HepG2 (cell line): ENCODE measurements at regions not wholly inside any gene's neighbourhood (a gene's known extent, or its start where the extent isn't known, plus 50 kb on each side); places are given as distances from the start of the nearest gene placed in this dataset.

Experiments
- ATAC-seq: fragments of 200-7000 bp; cut with Tn5 transposase; 3 replicates; pipeline ENCODE4 v1.9.1; 2020; ENCODE audit warnings: mild to moderate bottlenecking, moderate library complexity
- BruUV-seq: library from RNA; stranded (reverse); fragments of 400-500 nt; replicated peaks from 2 replicates; lab custom pipeline; 2021; lab: Mats Ljungman, UMichigan
- CTCF ChIA-PET: fragments of 300-600 bp; formaldehyde crosslinking; extraction: SDS; loops from one replicate; lab custom pipeline; 2021; ENCODE audit warnings: low total read pairs, inconsistent platforms, low intra/inter-chr PET ratio; lab: Yijun Ruan, JAX
- POLR2A ChIA-PET: fragments of 350-600 bp; sonication (Branson Sonifier 250); formaldehyde crosslinking; loops from one replicate; lab custom pipeline; 2020; ENCODE audit warnings: antibody characterized with exemption, inconsistent platforms; lab: Yijun Ruan, JAX
- DNase-seq: peaks from one replicate; pipeline ENCODE4 v3.0.0-alpha.2; 2015; ENCODE audit warnings: low spot score
- FAIRE-seq: peaks from 3 replicates; lab custom pipeline; 2011; peaks lifted over from hg19 to GRCh38; lab: Jason Lieb, UNC
- H2AFZ ChIP-seq: one replicate; pipeline ENCODE4 v1.6.1; 2011; ENCODE audit warnings: low read length, inconsistent platforms
- H3K27ac ChIP-seq: fragments of 300-600 bp; 3 replicates; pipeline ENCODE4 v1.8.0; 2011; ENCODE audit warnings: mixed run types, mild to moderate bottlenecking, mixed read lengths, low read length, inconsistent platforms; ENCODE audit not compliant: insufficient read depth; ENCODE audit errors: extremely low read length
- H3K27me3 ChIP-seq, 2 experiments: fragments of 200-600 bp in 1 of 2; 2 replicates in 1 of 2; 3 replicates in 1 of 2; pipeline versions ENCODE4 v1.6.0 to v1.8.0; 2011; ENCODE audit warnings: low read length in 2 of 2, mild to moderate bottlenecking in 2 of 2, moderate library complexity in 2 of 2, inconsistent platforms in 1 of 2; ENCODE audit not compliant: insufficient read depth in 2 of 2, control insufficient read depth in 1 of 2
- H3K36me3 ChIP-seq, 2 experiments: fragments of 200-600 bp in 1 of 2; replicated peaks in 1 of 2; 2 replicates in 1 of 2; 3 replicates in 1 of 2; pipeline versions ENCODE4 v1.5.1 to v1.8.0; 2011; ENCODE audit warnings: low read length in 2 of 2, inconsistent platforms in 1 of 2; ENCODE audit not compliant: insufficient read depth in 2 of 2, control insufficient read depth in 1 of 2
- H3K4me1 ChIP-seq: 2 replicates; pipeline ENCODE4 v1.5.1; 2012; ENCODE audit warnings: low read length, inconsistent platforms; ENCODE audit not compliant: insufficient read depth
- H3K4me2 ChIP-seq: 2 replicates; pipeline ENCODE4 v1.6.0; 2011; ENCODE audit warnings: low read depth, low read length, inconsistent platforms
- H3K4me3 ChIP-seq, 3 experiments: fragments of 200-600 bp in 1 of 3; sonication (generic), shearing (Covaris generic) in 1 of 3; replicated peaks in 1 of 3; 2 replicates each; pipeline ENCODE4 v1.5.1; 2011 to 2016; ENCODE audit warnings: low read length in 3 of 3, inconsistent platforms in 2 of 3, low read depth in 2 of 3, mild to moderate bottlenecking in 2 of 3, control low read depth in 1 of 3, mixed read lengths in 1 of 3; ENCODE audit not compliant: insufficient read depth in 1 of 3
- H3K79me2 ChIP-seq: one replicate; pipeline ENCODE4 v1.6.1; 2011; ENCODE audit warnings: low read length, inconsistent platforms; ENCODE audit not compliant: insufficient read depth
- H3K9ac ChIP-seq: 2 replicates; pipeline ENCODE4 v1.6.0; 2011; ENCODE audit warnings: mild to moderate bottlenecking, low read depth, low read length, inconsistent platforms; ENCODE audit not compliant: insufficient read depth
- H3K9me3 ChIP-seq: 2 replicates; pipeline ENCODE4 v1.5.1; 2012; ENCODE audit warnings: mild to moderate bottlenecking, low read length
- H4K20me1 ChIP-seq: 2 replicates; pipeline ENCODE4 v1.6.0; 2011; ENCODE audit warnings: inconsistent platforms, mild to moderate bottlenecking, low read length, moderate library complexity; ENCODE audit not compliant: insufficient read depth
- DPF2 ChIP-seq: sonication (generic); formaldehyde crosslinking; IDR thresholded peaks from 2 replicates; pipeline ENCODE4 v1.4.0; 2020; ENCODE audit warnings: mild to moderate bottlenecking, low read depth, missing genetic modification reagents, borderline replicate concordance
- FOXO4 ChIP-seq: sonication (generic); formaldehyde crosslinking; conservative IDR thresholded peaks from 2 replicates; pipeline ENCODE4 v1.8.1; 2023; ENCODE audit warnings: missing genetic modification reagents
- HOMEZ ChIP-seq: IDR thresholded peaks from 2 replicates; pipeline ENCODE4 v1.6.1; 2016; ENCODE audit warnings: low read depth
- SALL2 ChIP-seq: sonication (generic); formaldehyde crosslinking; IDR thresholded peaks from 2 replicates; pipeline ENCODE4 v1.8.1; 2023; ENCODE audit warnings: mild to moderate bottlenecking, missing genetic modification reagents, inconsistent platforms
- ZBTB1 ChIP-seq: sonication (generic); formaldehyde crosslinking; IDR thresholded peaks from 2 replicates; pipeline ENCODE4 v1.4.0; 2020; ENCODE audit warnings: missing genetic modification reagents, borderline replicate concordance
- ZKSCAN1 ChIP-seq: fragments of 150-350 bp; IDR thresholded peaks from 2 replicates; pipeline ENCODE4 v1.6.1; 2014; ENCODE audit warnings: low read length
- ZNF12 ChIP-seq: sonication (generic); formaldehyde crosslinking; IDR thresholded peaks from 2 replicates; pipeline ENCODE4 v1.5.0; 2020; ENCODE audit warnings: missing genetic modification reagents
- ZNF746 ChIP-seq: sonication (generic); formaldehyde crosslinking; IDR thresholded peaks from 2 replicates; pipeline ENCODE4 v1.8.0; 2022; ENCODE audit warnings: mild to moderate bottlenecking, missing genetic modification reagents
- ZNF775 ChIP-seq: sonication (generic); formaldehyde crosslinking; IDR thresholded peaks from 2 replicates; pipeline ENCODE4 v1.4.0; 2020; ENCODE audit warnings: missing genetic modification reagents, mild to moderate bottlenecking, moderate library complexity, borderline replicate concordance
- ZSCAN21 ChIP-seq: sonication (generic); formaldehyde crosslinking; IDR thresholded peaks from 2 replicates; pipeline ENCODE4 v1.8.0; 2022; ENCODE audit warnings: mild to moderate bottlenecking, missing genetic modification reagents, moderate library complexity, borderline replicate concordance
- in situ Hi-C: cut with HindIII; loops from 2 replicates; pipeline ENCODE4 v1.10.0; 2017; ENCODE audit warnings: low pct_unique_long_range_greater_than_20kb; ENCODE audit not compliant: extremely low pct_ligation_motif_present
- intact Hi-C: fragments of 100-400 bp; cut with micrococcal nuclease; formaldehyde crosslinking; loops from one replicate; pipeline ENCODE4 v1.10.0; 2022; ENCODE audit not compliant: unreplicated experiment

- ChIA-PET POLR2A (no interaction called here), CTCF (no interaction called here)
- Histone ChIP-seq H4K20me1 (no peaks in the 10 kb centered on the region), H3K9me3 (no peaks in the 10 kb centered on the region), H3K27me3 (no peaks in the 10 kb centered on the region), H3K27ac (no peak overlapping the region), H3K4me2 (no peak overlapping the region), H3K36me3 (no peaks in the 10 kb centered on the region), H2AFZ (no peak overlapping the region), H3K4me1 (no peaks in the 10 kb centered on the region), H3K79me2 (no peaks in the 10 kb centered on the region), H3K4me3 (no peak overlapping the region), H3K9ac (no peak overlapping the region)
- in situ Hi-C loops (no loop called here), intact Hi-C loops (no loop called here)
- ATAC-seq (no peak), DNase-seq (no peak), FAIRE-seq (no peak)
- no TSS peak for BruUV-seq
- TF ChIP-seq ZSCAN21 (no peak), SALL2 (CRISPR knock-in tag) (no peak), ZNF775 (CRISPR knock-in tag) (no peak), ZNF12 (CRISPR knock-in tag) (no peak), ZKSCAN1 (no peak), HOMEZ (CRISPR knock-in tag) (no peak), ZBTB1 (CRISPR knock-in tag) (no peak), DPF2 (no peak), FOXO4 (CRISPR knock-in tag) (no peak), ZNF746 (no peak)
Measured at GRCh38 chr4:158965226-158965625, 137.7 kb upstream of the RAPGEF2 start.
